ENCODE measurements at regions not wholly inside any gene's neighbourhood (a gene's known extent, or its start where the extent isn't known, plus 50 kb on each side); places are given as distances from the start of the nearest gene placed in this dataset.
"Not testable (repeated sequence)": the region's sequence is repeated elsewhere in the genome, so short reads cannot be mapped to it uniquely, and the experiment has no call there.

- DNase-seq: peak; percentile 77
Measured at GRCh38 chr11:109946322-109946846, 146.8 kb upstream of the ZC3H12C start.

GRCh38 chr11:109954534-109954933, 138.7 kb upstream of the ZC3H12C start:
- no peak for DNase-seq

GRCh38 chr11:109956124-109956793, 136.9 kb upstream of the ZC3H12C start:
- no peak for DNase-seq

- no peak for DNase-seq
Measured at GRCh38 chr11:109957000-109957399, 136.2 kb upstream of the ZC3H12C start.

GRCh38 chr11:109957601-109958000, 135.6 kb upstream of the ZC3H12C start:
- no peak for DNase-seq

GRCh38 chr11:109958131-109958820, 134.9 kb upstream of the ZC3H12C start:
- no peak for DNase-seq

GRCh38 chr11:109958821-109959166, 134.4 kb upstream of the ZC3H12C start:
- no peak for DNase-seq

- DNase-seq: no peak
Measured at GRCh38 chr11:109960831-109961230, 132.4 kb upstream of the ZC3H12C start.

GRCh38 chr11:109961261-109961660, 131.9 kb upstream of the ZC3H12C start:
- DNase-seq: no peak

- no peak for DNase-seq
Measured at GRCh38 chr11:109963101-109963500, 130.1 kb upstream of the ZC3H12C start.

GRCh38 chr11:109964487-109964886, 128.7 kb upstream of the ZC3H12C start:
- no peak for DNase-seq

- DNase-seq: not testable (repeated sequence)
Measured at GRCh38 chr11:109965445-109965844, 127.7 kb upstream of the ZC3H12C start.

GRCh38 chr11:109965926-109966325, 127.3 kb upstream of the ZC3H12C start:
- not testable (repeated sequence) for DNase-seq

GRCh38 chr11:109967136-109967535, 126.1 kb upstream of the ZC3H12C start:
- not testable (repeated sequence) for DNase-seq

GRCh38 chr11:109968299-109968698, 124.9 kb upstream of the ZC3H12C start:
- no peak for DNase-seq

GRCh38 chr11:109968781-109969180, 124.4 kb upstream of the ZC3H12C start:
- no peak for DNase-seq

- DNase-seq: no peak
Measured at GRCh38 chr11:109970516-109971183, 122.5 kb upstream of the ZC3H12C start.

- no peak for DNase-seq
Measured at GRCh38 chr11:109971184-109971523, 122.0 kb upstream of the ZC3H12C start.

GRCh38 chr11:109972181-109972715, 120.9 kb upstream of the ZC3H12C start:
- DNase-seq: no peak

GRCh38 chr11:109972939-109973338, 120.3 kb upstream of the ZC3H12C start:
- DNase-seq: no peak

GRCh38 chr11:109973486-109973885, 119.7 kb upstream of the ZC3H12C start:
- no peak for DNase-seq

- DNase-seq: no peak
Measured at GRCh38 chr11:109974523-109974922, 118.7 kb upstream of the ZC3H12C start.

GRCh38 chr11:109978895-109979294, 114.3 kb upstream of the ZC3H12C start:
- no peak for DNase-seq

Measured in activated effector memory CD4-positive, alpha-beta T cell treated with anti-CD3 and anti-CD28 coated beads, Interleukin-2, amount 50 U/mL, for 16 hours (primary cell).